ENCODE measurements at regions not wholly inside any gene's neighbourhood (a gene's known extent, or its start where the extent isn't known, plus 50 kb on each side); places are given as distances from the start of the nearest gene placed in this dataset.

DNA sequence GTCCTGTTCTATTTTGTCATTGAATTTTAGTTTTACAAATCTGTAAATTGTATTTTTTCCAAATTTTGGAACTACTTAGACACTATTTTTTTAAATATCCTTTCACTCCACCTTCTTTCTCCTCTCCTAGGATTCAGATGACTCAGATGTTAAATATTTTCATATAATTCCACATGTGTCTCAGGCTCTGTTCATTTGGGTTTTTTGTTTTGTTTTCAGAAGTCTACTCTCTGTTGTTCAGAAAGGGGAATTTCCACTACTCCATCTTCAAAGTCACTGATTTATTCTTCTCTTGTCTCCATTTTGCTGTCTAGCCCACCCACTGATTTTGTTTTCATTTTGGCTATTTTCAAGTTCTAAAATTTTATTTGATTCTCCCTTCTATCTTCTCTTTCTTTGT is 264.0 kb upstream of the SLIT2 start:
- no peak for DNase-seq

- no peak for DNase-seq
These were observed 268.6 kb upstream of the SLIT2 start for GRCh38 chr4:19983072-19983471.

- no peak for DNase-seq
These were observed 269.1 kb upstream of the SLIT2 start for GRCh38 chr4:19982556-19982955.

DNA sequence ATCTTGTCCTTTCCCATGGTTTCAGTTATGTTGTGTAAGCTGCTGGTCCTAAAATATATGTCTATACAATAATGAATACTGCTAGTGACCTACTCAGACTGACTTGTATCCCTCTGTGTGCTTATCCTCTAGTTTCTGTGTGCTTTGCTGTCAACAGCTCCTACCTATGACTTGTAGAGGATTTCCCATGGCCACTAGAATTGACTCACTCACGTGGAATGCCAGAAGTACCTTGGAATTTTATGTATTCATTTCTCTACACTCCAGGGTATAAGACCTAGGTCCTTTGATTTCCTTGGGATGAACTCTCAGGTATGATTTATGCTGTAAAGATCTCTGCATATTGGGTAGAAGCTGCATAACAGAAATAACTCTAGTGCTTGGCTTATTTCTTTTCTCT is 279.9 kb upstream of the SLIT2 start:
- no peak for DNase-seq

- no peak for DNase-seq
These were observed 282.2 kb upstream of the SLIT2 start for GRCh38 chr4:19969492-19969891.

GRCh38 chr4:19961091-19961490 is 290.6 kb upstream of the SLIT2 start:
- DNase-seq, result no peak

DNA sequence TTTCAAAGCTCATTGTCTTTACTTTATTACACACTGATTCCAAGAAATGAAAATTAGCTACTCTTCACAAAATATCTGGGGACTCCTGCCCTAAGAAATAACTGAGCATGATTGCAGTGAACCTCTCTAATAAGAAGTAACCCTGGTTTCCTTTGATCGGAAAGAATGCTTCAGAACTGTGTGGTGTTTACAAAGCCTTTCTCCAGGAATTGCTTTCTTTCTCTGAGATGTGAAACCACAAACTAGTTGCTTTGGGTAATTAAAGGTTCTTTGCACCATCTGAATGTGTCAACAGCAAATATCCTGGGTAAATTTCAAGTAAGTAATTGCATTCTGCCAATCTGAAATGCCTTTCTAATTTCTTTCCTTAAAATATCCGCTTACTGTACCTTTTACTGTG is 292.9 kb upstream of the SLIT2 start:
- DNase-seq, result no peak

GRCh38 chr4:19947349-19947748 is 304.4 kb upstream of the SLIT2 start:
- DNase-seq, result no peak

GRCh38 chr4:19945979-19946380 is 305.7 kb upstream of the SLIT2 start:
- DNase-seq, result no peak

GRCh38 chr4:19945501-19945900 is 306.2 kb upstream of the SLIT2 start:
- no peak for DNase-seq

GRCh38 chr4:19944806-19945205 is 306.9 kb upstream of the SLIT2 start:
- DNase-seq, result no peak

DNA sequence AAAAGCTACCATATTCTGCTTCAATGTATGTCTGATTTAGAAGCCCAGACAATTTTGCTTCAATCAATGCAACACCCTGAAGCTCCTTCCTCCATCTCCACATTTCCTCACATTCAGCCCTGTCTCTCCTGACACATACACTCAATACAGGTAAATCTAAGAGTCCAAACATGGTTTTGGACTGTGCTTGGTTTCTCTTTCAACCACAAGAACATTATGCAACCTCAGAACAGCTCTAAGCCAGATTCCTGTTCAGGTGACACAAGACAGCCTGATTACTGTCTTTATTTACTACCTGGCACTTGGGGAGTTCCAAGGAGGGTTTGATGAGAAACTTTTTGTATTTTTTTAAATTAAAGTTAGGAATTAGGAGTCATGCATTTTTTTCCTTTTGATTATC is 307.5 kb upstream of the SLIT2 start:
- no peak for DNase-seq

DNA sequence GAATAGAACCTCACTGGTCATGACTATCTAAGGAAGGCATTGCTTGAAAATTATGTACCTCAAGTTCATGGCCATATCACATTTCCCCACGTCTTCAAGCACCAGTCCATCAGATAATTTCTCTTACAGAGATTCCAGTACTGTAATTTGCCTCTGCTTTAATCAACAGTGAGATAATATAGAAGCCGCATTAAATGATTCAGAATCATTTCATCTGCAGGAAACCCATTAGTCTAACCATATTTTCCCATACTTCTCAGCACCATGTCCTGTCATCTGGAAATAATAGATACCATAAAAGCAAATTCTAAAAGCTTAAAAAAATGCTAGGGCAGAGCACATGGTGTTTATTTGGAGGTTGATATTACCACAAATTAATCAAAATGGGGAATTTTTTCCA is 310.3 kb upstream of the SLIT2 start:
- DNase-seq, result no peak

DNA sequence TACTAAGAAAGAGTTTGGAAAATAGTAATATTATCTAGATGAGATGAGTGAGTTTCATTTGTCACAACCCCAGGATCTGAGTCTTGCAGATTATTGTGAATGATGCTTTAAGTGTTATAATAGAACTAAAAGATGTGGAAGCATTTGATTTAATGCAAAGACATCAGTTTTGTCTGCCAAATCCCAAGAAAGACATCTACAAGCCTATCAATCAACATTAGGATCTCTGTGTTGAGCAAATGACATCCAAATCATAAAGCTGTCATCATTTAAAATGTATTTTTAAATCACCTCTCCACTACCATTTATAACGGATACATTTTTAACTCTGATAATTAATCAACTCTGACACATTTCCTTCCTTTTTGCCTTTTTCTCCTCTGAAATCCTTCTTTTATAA is 310.8 kb upstream of the SLIT2 start:
- no peak for DNase-seq

DNA sequence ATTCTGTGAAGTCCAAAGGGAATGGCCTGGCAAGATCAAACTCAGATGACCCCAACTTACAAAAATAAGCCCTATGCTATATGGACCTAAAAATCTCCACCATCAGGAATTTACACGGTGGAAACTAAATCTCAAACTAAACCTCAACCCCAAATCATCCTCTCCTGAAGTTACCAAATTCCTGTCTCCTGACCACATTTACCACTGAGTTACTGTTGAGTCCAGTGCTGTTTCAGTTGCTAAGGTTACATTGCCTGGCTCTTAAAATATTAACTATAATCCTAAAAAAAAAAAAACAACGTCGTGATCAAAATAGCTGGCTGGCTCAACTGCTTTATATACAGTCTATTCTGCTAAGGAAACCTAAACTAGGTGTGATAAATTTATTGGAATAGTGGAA is 315.2 kb upstream of the SLIT2 start:
- no peak for DNase-seq

- no peak for DNase-seq
These were observed 321.0 kb upstream of the SLIT2 start for GRCh38 chr4:19930742-19931141.

- no peak for DNase-seq
These were observed 324.3 kb upstream of the SLIT2 start for GRCh38 chr4:19927381-19927780.

DNA sequence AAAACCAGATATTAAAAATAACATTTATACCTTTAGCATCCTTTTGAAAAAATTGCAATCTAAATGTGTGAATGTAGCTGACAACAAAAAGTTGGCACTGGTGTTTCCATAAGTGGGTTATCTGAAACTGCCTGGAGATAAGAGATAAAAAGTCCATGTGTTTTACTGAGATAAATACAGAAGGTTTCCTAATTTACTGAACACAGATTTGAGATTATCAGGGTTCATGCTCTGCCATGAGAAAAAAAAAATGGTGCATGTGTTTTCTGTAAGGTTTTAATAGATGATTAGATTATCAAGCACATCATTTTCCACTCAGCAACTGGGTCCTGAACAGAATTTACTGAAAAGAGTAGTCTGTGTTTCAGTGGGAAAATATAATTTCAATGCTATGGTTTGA is 326.2 kb upstream of the SLIT2 start:
- no peak for DNase-seq

- DNase-seq, result no peak
These were observed 326.9 kb upstream of the SLIT2 start for GRCh38 chr4:19924761-19925160.

- DNase-seq, result no peak
These were observed 336.4 kb upstream of the SLIT2 start for GRCh38 chr4:19915276-19915675.

- DNase-seq, result no peak
These were observed 338.1 kb upstream of the SLIT2 start for GRCh38 chr4:19913650-19914049.

- no peak for DNase-seq
These were observed 340.7 kb upstream of the SLIT2 start for GRCh38 chr4:19910861-19911525.

- no peak for DNase-seq
These were observed 346.7 kb upstream of the SLIT2 start for GRCh38 chr4:19905024-19905423.

DNA sequence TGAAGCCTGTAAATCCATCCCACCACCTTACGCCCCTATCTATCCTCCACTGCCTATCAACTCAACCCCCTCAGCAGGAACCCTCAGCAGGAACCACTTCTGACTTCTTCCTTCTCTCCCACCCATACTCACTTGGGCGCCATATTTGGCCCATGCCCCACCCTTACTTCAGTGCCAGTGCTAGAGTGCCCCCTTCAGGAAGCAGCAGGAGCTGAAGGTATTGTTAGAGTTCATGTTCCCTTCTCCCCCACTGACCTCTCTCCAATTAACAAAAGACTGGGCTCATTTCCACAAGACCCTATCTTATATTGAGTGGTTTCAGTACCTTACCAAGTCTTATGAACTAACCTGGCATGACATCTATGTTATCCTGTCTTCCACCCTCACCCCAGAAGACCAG is 363.1 kb upstream of the SLIT2 start:
- no peak for DNase-seq

- DNase-seq, result no peak
These were observed 367.9 kb upstream of the SLIT2 start for GRCh38 chr4:19883841-19884240.

DNA sequence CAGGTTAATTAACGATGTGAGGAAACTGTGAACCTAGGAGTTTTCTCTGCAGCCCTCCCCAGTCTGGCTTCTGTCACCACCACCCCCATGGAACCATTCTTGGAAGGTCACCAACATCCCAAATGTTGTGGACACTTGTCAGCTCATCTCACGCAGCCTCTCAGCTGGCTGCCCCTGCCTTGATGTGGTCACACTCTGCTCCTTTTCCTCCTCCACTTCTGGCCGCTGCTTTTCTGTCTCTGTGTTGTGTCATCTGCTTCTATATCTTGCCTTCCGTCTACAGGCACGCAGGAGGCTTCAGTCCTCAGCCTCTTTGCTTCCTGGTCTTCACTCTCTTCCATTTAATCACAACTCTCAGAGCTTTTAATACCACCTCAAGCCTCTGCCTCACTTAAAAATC is 371.5 kb upstream of the SLIT2 start:
- no peak for DNase-seq
